ENCODE measurements at regions not wholly inside any gene's neighbourhood (a gene's known extent, or its start where the extent isn't known, plus 50 kb on each side); places are given as distances from the start of the nearest gene placed in this dataset.

GRCh38 chr5:87560528-87560927, 147.8 kb upstream of the CCNH start:
- H3K36me3 ChIP-seq (ENCODE audit: insufficient read depth, low read length, poor library complexity, severe bottlenecking) = no peaks in the 10 kb centered on the region
- DNase-seq (ENCODE audit: low spot score) = no peak
- POLR2A ChIA-PET (ENCODE audit: low non-redundant PET) = no interaction called here
- no peaks in the 10 kb centered on the region for H3K9me3 ChIP-seq (ENCODE audit: low read depth, low read length, poor library complexity, severe bottlenecking)
- CTCF ChIA-PET = no interaction called here
- H3K4me3 ChIP-seq (ENCODE audit: low read depth, low read length, poor library complexity, severe bottlenecking) = no peak overlapping the region
- no peaks in the 10 kb centered on the region for H3K4me1 ChIP-seq (ENCODE audit: insufficient read depth, low read length, poor library complexity, severe bottlenecking)
- no peak overlapping the region for H3K27ac ChIP-seq (ENCODE audit: low read depth, low read length, poor library complexity, severe bottlenecking)
- no peak for TF ChIP-seq CTCF (conservative IDR thresholded peaks at IDR 0.05; ENCODE audit: low read depth, low read length)
- no peak for TF ChIP-seq EZH2 (IDR thresholded peaks at IDR 0.05; ENCODE audit: borderline replicate concordance, low read depth, low read length, poor library complexity, severe bottlenecking)
- no peaks in the 10 kb centered on the region for H3K27me3 ChIP-seq (replicated peaks; ENCODE audit: insufficient read depth, low read depth, low read length, poor library complexity)
- BruUV-seq (replicated peaks) = no TSS peak
- intact Hi-C loops (cut with micrococcal nuclease; ENCODE audit: unreplicated experiment) = no loop called here

- CTCF ChIA-PET = no interaction called here
- Histone ChIP-seq H3K4me3 (ENCODE audit: low read depth, low read length, poor library complexity, severe bottlenecking) (no peak overlapping the region), H3K36me3 (ENCODE audit: insufficient read depth, low read length, poor library complexity, severe bottlenecking) (no peaks in the 10 kb centered on the region), H3K27ac (ENCODE audit: low read depth, low read length, poor library complexity, severe bottlenecking) (no peak overlapping the region), H3K27me3 (replicated peaks; ENCODE audit: insufficient read depth, low read depth, low read length, poor library complexity) (no peaks in the 10 kb centered on the region), H3K4me1 (ENCODE audit: insufficient read depth, low read length, poor library complexity, severe bottlenecking) (no peaks in the 10 kb centered on the region), H3K9me3 (ENCODE audit: low read depth, low read length, poor library complexity, severe bottlenecking) (no peaks in the 10 kb centered on the region)
- no peak for DNase-seq (ENCODE audit: low spot score)
- BruUV-seq (replicated peaks) = no TSS peak
- POLR2A ChIA-PET (ENCODE audit: low non-redundant PET) = no interaction called here
- intact Hi-C loops (cut with micrococcal nuclease; ENCODE audit: unreplicated experiment) = no loop called here
- TF ChIP-seq CTCF (conservative IDR thresholded peaks at IDR 0.05; ENCODE audit: low read depth, low read length) = no peak
- no peak for TF ChIP-seq EZH2 (IDR thresholded peaks at IDR 0.05; ENCODE audit: borderline replicate concordance, low read depth, low read length, poor library complexity, severe bottlenecking)
Measured at GRCh38 chr5:87551911-87552310, 139.2 kb upstream of the CCNH start.

- H3K9me3 ChIP-seq (ENCODE audit: low read depth, low read length, poor library complexity, severe bottlenecking) = no peaks in the 10 kb centered on the region
- peak overlapping the region; percentile 15 for H3K4me3 ChIP-seq (ENCODE audit: low read depth, low read length, poor library complexity, severe bottlenecking)
- no peak overlapping the region for H3K27ac ChIP-seq (ENCODE audit: low read depth, low read length, poor library complexity, severe bottlenecking)
- ChIA-PET CTCF (no interaction called here), POLR2A (ENCODE audit: low non-redundant PET) (interaction anchor here (0.6 kb wide), 1 partner anchor 136 kb away, joined by 4 read pairs; no protein-coding TSS in a partner anchor)
- intact Hi-C loops (cut with micrococcal nuclease; ENCODE audit: unreplicated experiment) = no loop called here
- no TSS peak for BruUV-seq (replicated peaks)
- peak; percentile 52 for DNase-seq (ENCODE audit: low spot score)
- no peaks in the 10 kb centered on the region for H3K36me3 ChIP-seq (ENCODE audit: insufficient read depth, low read length, poor library complexity, severe bottlenecking)
- no peak for TF ChIP-seq EZH2 (IDR thresholded peaks at IDR 0.05; ENCODE audit: borderline replicate concordance, low read depth, low read length, poor library complexity, severe bottlenecking)
- TF ChIP-seq CTCF (conservative IDR thresholded peaks at IDR 0.05; ENCODE audit: low read depth, low read length) = no peak
- H3K4me1 ChIP-seq (ENCODE audit: insufficient read depth, low read length, poor library complexity, severe bottlenecking) = peaks cover 17% of the 10 kb centered on the region
- no peaks in the 10 kb centered on the region for H3K27me3 ChIP-seq (replicated peaks; ENCODE audit: insufficient read depth, low read depth, low read length, poor library complexity)
Measured at GRCh38 chr5:87541676-87542075, 128.9 kb upstream of the CCNH start.

Measured in A673 (cell line).